ENCODE measurements at regions not wholly inside any gene's neighbourhood (a gene's known extent, or its start where the extent isn't known, plus 50 kb on each side); places are given as distances from the start of the nearest gene placed in this dataset.

GRCh38 chr6:103687430-103687829, 1172.3 kb downstream of the HACE1 start (continued):
- TF ChIP-seq ZBTB40 (IDR thresholded peaks at IDR 0.05; ENCODE audit: borderline replicate concordance) = no peak
- no peak for TF ChIP-seq CTCF (IDR thresholded peaks at IDR 0.05 in 2 of 3, conservative IDR thresholded peaks at IDR 0.05 in 1 of 3; ENCODE audit: control insufficient read depth in 2 of 3, extremely low read depth in 1 of 3, insufficient read depth in 1 of 3, low read depth in 3 of 3, low read length in 3 of 3)
- no peak for TF ChIP-seq WRNIP1 (IDR thresholded peaks at IDR 0.05; ENCODE audit: borderline replicate concordance, low read depth, low read length)
- no peak for TF ChIP-seq SIN3A (IDR thresholded peaks at IDR 0.05; ENCODE audit: low read depth, low read length)
- no peak for TF ChIP-seq SREBF2 (IDR thresholded peaks at IDR 0.05; ENCODE audit: low read length)
- TF ChIP-seq REST (IDR thresholded peaks at IDR 0.05; ENCODE audit: low read depth, low read length) = no peak
- TF ChIP-seq RB1 (IDR thresholded peaks at IDR 0.05; ENCODE audit: borderline replicate concordance) = no peak
- TF ChIP-seq ZBTB11 (CRISPR knock-in tag; IDR thresholded peaks at IDR 0.05) = no peak
- TF ChIP-seq ZBTB33 (IDR thresholded peaks at IDR 0.05) = no peak
